SU-DHL-6 (cell line): ENCODE measurements at regions not wholly inside any gene's neighbourhood (a gene's known extent, or its start where the extent isn't known, plus 50 kb on each side); places are given as distances from the start of the nearest gene placed in this dataset.

ENCODE experiments used
- CTCF ChIP-seq: fragments of 200-600 bp; sonication (generic); IDR thresholded peaks from one replicate; pipeline ENCODE4 v1.5.1; 2017; ENCODE audit warnings: antibody characterized with exemption, mild to moderate bottlenecking, low read length, moderate library complexity; ENCODE audit not compliant: insufficient read depth, poor library complexity, severe bottlenecking
- EZH2phosphoT487 ChIP-seq: fragments of 200-600 bp; sonication (generic), shearing (Covaris generic); conservative IDR thresholded peaks from 2 replicates; pipeline ENCODE4 v1.6.1; 2018; ENCODE audit warnings: mild to moderate bottlenecking, antibody characterized with exemption, low read length, moderate library complexity, mixed read lengths

- TF ChIP-seq CTCF: no peak
- TF ChIP-seq EZH2phosphoT487: no peak
These were observed 199.3 kb upstream of the CDH6 start for GRCh38 chr5:30994176-30994575.
